Ascending aorta (tissue), 2 donors: ENCODE measurements at regions not wholly inside any gene's neighbourhood (a gene's known extent, or its start where the extent isn't known, plus 50 kb on each side); places are given as distances from the start of the nearest gene placed in this dataset.
"Not testable (repeated sequence)": the region's sequence is repeated elsewhere in the genome, so short reads cannot be mapped to it uniquely, and the experiment has no call there.

Experiments used
- DNase-seq, 2 donors: peaks; one replicate each; pipeline ENCODE4 v3.0.0-alpha.2; 2019; ENCODE audit warnings: low spot score in 2 of 2
- H3K27ac ChIP-seq, 2 donors: fragments of 200-600 bp; sonication (generic); one replicate each; pipeline ENCODE4 v1.5.1; 2016 to 2017; ENCODE audit warnings: mild to moderate bottlenecking in 1 of 2
- H3K27me3 ChIP-seq: fragments of 200-600 bp; sonication (generic); one replicate; pipeline ENCODE4 v1.5.1; 2017
- H3K36me3 ChIP-seq, 2 donors: fragments of 200-600 bp; sonication (generic); one replicate each; pipeline ENCODE4 v1.5.1; 2016
- H3K4me1 ChIP-seq, 2 donors: fragments of 200-600 bp; sonication (generic); one replicate each; pipeline ENCODE4 v1.5.1; 2016 to 2017; ENCODE audit warnings: mild to moderate bottlenecking in 1 of 2
- H3K4me3 ChIP-seq, 2 donors: fragments of 200-600 bp; sonication (generic); one replicate each; pipeline ENCODE4 v1.5.1; 2016 to 2017; ENCODE audit warnings: mild to moderate bottlenecking in 1 of 2
- H3K9me3 ChIP-seq, 2 donors: fragments of 200-600 bp; sonication (generic); one replicate each; pipeline ENCODE4 v1.5.1; 2016
- intact Hi-C: fragments of 100-400 bp; cut with DNase I; formaldehyde crosslinking; loops from one replicate; pipeline ENCODE4 v1.15.1; 2023
- TF ChIP-seq, protein P1 (sequence below), 3 experiments: fragments of 200-600 bp in 2 of 3; fragments of 450-650 bp in 1 of 3; sonication (generic) in 2 of 3; IDR thresholded peaks; one replicate each; pipeline ENCODE4 v1.5.1; 2016 to 2019; ENCODE audit warnings: antibody characterized with exemption in 3 of 3, mild to moderate bottlenecking in 1 of 3, moderate library complexity in 1 of 3

DNA sequence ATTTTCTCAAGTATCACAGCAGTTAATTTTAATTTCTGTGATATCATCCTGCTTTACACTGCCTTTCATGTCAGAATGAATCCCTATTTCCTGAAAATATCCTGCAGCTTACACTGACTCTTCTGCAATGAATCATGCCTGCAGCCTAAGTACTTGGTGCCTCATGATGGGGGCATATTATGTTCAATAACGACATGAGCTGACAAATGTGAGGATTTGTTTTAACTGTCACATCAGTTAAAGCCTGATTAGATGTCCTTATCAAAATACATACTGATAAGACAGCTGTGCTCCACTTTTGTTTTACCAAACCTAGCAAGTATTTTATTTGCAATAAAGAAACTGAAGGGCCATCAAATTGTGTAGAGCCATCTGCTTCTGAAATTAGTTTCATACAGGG lies 359.9 kb upstream of the AGA start:
- intact Hi-C loops, result no loop called here

DNA sequence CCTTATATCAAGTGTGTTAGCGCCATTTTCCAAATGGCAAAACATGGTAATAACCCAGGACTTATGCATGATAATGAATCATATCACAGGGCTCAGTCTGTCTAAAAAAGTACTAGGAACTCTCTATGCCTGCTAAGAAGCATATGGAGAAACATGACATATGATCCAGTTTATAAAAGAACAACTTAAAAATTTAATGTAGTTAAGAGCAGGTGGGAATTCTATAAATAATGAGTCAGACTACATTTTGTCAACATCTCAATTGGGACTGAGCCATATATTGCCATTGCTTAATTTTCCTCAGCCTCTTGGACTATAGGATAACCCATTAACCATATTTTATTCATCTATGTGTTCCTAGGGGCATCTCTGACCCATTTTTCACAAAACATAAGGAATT lies 360.4 kb upstream of the AGA start:
- Histone ChIP-seq H3K4me1 (no peaks in the 10 kb centered on the region), H3K36me3 (no peaks in the 10 kb centered on the region), H3K27me3 (no peaks in the 10 kb centered on the region), H3K27ac (no peak overlapping the region), H3K4me3 (no peak overlapping the region), H3K9me3 (no peaks in the 10 kb centered on the region)
- no peak for DNase-seq
- TF ChIP-seq, protein P1, sequence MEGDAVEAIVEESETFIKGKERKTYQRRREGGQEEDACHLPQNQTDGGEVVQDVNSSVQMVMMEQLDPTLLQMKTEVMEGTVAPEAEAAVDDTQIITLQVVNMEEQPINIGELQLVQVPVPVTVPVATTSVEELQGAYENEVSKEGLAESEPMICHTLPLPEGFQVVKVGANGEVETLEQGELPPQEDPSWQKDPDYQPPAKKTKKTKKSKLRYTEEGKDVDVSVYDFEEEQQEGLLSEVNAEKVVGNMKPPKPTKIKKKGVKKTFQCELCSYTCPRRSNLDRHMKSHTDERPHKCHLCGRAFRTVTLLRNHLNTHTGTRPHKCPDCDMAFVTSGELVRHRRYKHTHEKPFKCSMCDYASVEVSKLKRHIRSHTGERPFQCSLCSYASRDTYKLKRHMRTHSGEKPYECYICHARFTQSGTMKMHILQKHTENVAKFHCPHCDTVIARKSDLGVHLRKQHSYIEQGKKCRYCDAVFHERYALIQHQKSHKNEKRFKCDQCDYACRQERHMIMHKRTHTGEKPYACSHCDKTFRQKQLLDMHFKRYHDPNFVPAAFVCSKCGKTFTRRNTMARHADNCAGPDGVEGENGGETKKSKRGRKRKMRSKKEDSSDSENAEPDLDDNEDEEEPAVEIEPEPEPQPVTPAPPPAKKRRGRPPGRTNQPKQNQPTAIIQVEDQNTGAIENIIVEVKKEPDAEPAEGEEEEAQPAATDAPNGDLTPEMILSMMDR (IDR thresholded peaks at IDR 0.05), result no peak
- intact Hi-C loops, result no loop called here

More for the DNA sequence above, 359.9 kb upstream of the AGA start:
- Histone ChIP-seq H3K4me3 (no peak overlapping the region), H3K9me3 (no peaks in the 10 kb centered on the region), H3K36me3 (no peaks in the 10 kb centered on the region), H3K4me1 (no peaks in the 10 kb centered on the region), H3K27me3 (no peaks in the 10 kb centered on the region), H3K27ac (no peak overlapping the region)
- TF ChIP-seq, protein P1 (IDR thresholded peaks at IDR 0.05), result no peak
- no peak for DNase-seq

DNA sequence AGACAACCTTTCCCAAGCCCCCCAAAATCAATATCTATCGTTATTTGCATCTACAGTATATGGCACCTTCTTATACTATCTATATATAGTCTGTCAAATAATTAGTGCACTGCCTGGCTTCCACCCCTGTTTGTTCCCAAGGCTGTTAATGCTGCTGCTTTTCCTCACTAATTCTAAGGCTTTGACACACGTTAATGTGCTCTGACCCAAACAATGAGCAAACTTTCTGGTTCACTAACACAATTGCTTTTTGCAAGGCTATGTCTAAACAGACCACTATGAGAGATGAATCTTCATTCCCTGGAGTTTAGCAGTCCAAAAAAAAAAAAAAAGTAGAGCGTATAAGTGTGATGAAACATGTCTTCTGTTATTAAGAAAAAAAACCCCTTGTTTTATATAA lies 360.9 kb upstream of the AGA start:
- DNase-seq, result no peak
- TF ChIP-seq, protein P1 (IDR thresholded peaks at IDR 0.05), result no peak
- Histone ChIP-seq H3K36me3 (no peaks in the 10 kb centered on the region), H3K27ac (no peak overlapping the region), H3K4me1 (no peaks in the 10 kb centered on the region), H3K27me3 (no peaks in the 10 kb centered on the region), H3K9me3 (no peaks in the 10 kb centered on the region), H3K4me3 (no peak overlapping the region)
- intact Hi-C loops, result no loop called here

DNA sequence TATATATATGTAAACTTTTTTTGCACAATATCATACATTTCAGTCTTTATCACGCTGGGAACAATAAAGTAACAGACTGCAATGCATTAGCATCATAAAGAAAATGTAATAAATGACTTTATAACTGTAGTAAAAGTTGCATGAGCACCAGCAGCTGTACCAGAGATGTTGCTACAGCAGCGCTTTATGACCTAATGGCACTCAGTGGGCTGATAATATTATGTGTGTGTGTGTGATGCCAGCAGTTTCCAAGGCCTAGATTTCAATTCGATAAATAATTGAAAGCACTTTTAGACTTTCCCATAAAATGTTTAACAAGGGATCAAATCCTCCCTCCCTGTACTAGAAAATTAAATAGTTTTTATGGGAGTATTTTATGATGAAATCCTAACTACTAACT lies 367.6 kb upstream of the AGA start:
- Histone ChIP-seq H3K4me3 (no peak overlapping the region), H3K4me1 (no peaks in the 10 kb centered on the region), H3K27ac (no peak overlapping the region), H3K27me3 (no peaks in the 10 kb centered on the region), H3K36me3 (no peaks in the 10 kb centered on the region), H3K9me3 (no peaks in the 10 kb centered on the region)
- TF ChIP-seq, protein P1 (IDR thresholded peaks at IDR 0.05), result no peak
- intact Hi-C loops, result no loop called here
- no peak for DNase-seq

DNA sequence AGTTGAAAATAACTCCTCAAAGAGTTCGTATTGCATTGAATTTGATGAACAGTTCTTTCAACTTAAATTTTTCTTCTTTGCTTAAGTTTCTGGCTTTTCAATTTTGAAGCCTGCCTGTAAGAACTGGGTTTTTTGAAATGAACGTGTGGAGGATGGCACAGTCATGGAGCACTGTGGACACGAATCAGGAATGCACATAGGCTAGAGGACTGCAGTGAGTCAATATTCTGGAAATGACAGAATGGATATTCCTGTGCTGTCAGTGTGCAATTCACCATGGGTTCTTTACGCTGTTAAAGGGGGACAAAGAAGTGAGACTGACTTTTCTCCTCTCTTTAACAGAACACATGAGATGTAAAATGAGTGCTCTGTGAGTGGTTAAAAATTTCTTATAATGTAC lies 368.0 kb upstream of the AGA start:
- H3K4me3 ChIP-seq, result no peak overlapping the region
- TF ChIP-seq, protein P1 (IDR thresholded peaks at IDR 0.05), result no peak
- no peak overlapping the region for H3K27ac ChIP-seq
- DNase-seq, result no peak
- intact Hi-C loops, result no loop called here
- H3K4me1 ChIP-seq, result no peaks in the 10 kb centered on the region
- no peaks in the 10 kb centered on the region for H3K36me3 ChIP-seq
- H3K27me3 ChIP-seq, result no peaks in the 10 kb centered on the region
- no peaks in the 10 kb centered on the region for H3K9me3 ChIP-seq

DNA sequence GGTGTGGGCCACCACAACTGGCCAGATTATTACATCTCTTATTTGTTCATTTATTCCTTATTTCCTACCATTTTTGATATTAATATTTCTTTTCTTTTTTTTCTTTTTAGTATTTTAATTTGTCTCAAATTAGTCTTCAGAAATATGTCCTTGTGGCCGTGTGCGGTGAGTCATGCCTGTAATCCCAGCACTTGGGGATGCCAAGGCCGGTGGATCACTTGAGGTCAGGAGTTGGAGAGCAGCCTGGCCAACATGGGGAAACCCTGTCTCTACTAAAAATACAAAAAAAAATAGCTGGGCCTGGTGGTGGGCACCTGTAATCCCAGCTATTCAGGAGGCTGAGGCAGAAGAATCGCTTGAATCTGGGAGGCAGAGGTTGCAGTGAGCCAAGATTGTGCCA lies 376.2 kb upstream of the AGA start:
- not testable (repeated sequence) for H3K27me3 ChIP-seq

More for the DNA sequence above, 376.2 kb upstream of the AGA start:
- H3K27ac ChIP-seq, DNase-seq, H3K9me3 ChIP-seq, H3K4me3 ChIP-seq, H3K36me3 ChIP-seq, intact Hi-C loops, H3K4me1 ChIP-seq: not testable (repeated sequence)
